HG02588 (cell line): ENCODE measurements at regions not wholly inside any gene's neighbourhood (a gene's known extent, or its start where the extent isn't known, plus 50 kb on each side); places are given as distances from the start of the nearest gene placed in this dataset.

Experiments
- ATAC-seq: cut with Tn5 transposase; IDR thresholded peaks from one replicate; pipeline ENCODE4 v1.9.1; 2021; ENCODE audit warnings: mild to moderate bottlenecking, moderate library complexity; ENCODE audit not compliant: unreplicated experiment

DNA sequence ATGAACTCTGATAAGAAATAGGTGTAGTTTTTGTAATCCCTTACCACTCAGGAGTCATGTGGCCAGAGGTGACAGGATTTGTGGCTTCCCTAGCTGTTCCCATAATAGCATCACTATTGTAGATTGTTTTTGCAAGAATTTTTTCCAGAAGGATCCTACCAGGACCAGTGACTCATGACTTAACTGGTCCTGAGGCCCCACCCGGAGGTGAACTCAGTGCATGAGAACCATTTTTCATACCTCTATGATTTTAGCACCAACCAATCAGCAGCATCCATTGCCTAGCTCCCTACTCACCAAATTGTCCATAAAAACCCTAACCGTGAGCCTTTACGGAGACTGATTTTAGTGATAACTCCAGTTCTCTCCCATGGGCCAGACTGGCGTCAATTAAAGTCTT, 484.8 kb downstream of the PSAT1 start:
- ATAC-seq, result no peak

DNA sequence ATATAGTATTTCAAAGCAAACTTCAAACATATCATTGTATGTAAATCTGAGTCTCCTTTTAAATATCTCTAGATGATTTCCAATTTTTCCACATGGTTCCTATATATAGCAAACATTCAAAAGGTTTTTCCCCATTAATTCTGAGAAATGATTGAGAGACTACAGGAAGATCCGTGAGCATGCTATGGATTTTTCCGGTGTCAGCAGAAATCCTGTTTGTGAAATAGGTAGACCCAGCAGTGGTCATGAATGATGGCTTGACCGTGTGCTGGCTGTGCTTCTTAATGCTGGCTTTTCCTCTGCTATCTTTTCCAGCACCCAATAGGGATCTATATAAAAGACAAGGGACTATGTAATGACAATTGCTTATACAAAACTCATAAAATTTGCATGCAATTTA, 485.3 kb downstream of the PSAT1 start:
- no peak for ATAC-seq

DNA sequence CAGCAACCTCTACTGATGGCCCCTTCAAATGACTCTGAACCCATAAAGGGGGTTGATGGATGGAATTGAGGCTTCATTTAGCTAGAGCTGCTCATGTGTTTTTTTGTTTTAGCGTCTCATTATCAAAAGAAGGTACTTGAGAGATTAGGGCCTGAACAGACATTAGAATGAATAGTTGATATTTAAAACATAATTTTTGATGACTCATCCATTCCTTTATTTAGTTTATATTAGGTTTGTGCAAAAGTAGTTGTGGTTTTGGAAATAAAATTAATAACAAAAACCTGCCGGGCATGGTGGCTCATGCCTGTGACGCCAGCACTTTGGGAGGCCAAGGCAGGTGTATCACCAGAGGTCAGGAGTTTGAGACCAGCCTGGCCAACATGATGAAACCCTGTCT, 485.9 kb downstream of the PSAT1 start:
- ATAC-seq, result no peak

DNA sequence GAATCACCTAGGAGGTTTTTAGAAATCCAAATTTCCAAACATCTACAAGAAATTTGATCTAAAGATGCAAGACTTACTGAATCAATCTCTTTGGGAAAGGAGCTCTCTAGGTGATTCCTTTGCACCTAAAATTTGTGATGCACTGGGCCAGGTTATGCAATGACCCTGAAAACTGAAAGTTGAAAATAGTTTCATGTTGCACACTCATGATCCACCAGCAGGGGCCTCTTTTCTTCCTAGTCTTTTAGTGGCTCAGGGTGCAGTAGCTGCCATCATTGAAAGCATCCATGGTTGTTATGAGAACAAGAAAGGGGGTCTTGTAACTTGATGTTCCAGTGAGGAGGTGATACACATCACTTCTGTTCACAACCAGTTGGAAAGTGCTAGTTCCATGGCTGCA, 486.8 kb downstream of the PSAT1 start:
- no peak for ATAC-seq

DNA sequence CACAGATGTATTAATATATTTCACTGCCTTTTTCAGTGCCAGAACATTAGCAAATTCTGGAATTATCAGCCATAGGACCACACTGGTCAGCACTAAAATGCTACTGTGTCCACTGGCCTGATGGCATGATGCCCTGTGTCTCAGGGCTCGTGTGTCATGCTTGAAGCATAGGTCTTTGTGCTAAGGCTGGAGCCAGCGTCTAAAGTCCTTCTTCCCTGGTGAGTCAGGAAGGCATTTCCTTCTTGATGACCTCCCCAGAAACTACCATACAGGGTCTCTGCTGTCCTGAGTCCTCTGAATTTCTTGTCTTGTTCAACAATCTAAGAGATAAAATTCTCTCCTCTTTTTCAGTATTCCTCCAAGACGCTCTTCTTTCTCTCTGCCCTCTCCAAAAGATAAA, 489.9 kb downstream of the PSAT1 start:
- no peak for ATAC-seq

DNA sequence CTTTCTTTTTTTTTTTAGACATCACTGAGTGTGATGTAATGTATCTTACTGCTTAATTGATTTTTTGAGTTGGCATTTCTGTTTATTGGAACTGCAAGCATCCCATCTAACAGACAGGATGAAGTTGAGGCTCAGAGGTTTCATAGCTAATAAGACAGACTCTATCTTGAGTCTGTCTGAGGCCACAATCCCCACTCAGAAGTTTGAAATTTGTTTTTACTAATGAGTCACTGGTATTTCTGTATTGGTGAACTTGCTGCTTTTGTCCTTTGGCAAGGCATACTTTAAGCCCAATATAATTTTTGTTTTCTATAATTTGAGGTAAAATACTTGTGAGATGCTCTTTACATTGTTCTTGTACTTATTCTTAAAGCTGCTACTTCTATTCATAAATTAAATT, 491.2 kb downstream of the PSAT1 start:
- no peak for ATAC-seq

DNA sequence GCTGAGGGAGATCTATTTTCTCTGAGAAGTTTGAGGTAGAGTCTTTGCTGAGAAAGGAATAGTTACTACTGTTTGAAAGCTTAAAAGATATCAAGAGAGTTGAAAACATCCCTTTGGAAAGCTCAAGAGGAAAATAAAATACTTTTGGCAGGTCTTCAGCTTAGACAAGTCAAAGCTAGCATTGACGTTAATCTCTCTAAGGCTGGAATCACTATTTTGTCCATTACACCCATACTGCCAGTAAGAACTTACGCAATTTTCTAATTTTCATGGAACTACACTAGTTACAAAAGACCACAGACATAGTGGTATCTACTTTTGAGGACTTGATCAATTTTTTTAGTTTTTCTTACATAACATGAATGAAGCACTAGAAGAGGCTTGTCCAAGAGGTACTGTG, 494.9 kb downstream of the PSAT1 start:
- ATAC-seq, result no peak

DNA sequence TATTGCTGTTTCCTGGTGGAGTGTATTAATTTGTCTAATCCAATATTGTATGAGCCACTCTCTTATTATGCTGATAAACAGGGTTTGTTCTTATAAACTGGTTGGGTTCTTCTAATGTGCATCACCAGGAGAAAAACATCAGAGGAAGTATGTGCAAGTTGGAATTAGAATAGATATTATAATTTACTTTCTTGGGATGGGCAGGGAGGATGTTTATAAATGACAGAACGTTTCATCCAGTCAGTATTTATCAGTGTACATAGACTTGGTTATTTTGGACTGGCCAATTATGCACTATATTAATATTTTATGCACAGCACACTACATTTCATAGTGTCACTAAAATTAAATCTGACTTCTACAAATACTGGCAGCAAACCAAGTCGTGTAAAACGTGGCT, 495.8 kb downstream of the PSAT1 start:
- ATAC-seq, result no peak

DNA sequence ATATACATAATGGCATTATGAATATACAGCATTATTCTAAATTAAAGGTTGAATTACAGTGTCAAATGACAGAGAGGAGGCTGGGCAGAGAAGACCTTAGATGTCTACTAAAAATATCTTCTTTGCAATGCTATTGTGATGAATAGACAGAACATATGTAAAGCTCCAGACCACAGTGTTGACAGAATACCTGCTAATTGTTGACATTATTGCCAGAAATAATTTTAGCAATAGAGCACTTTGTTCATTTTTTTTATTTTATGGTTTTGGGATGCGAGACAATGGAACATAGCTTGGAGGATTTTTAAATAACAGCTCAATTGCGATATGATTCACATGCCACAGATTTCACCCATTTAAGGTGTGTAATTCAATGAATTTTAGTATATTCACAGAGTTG, 508.8 kb downstream of the PSAT1 start:
- ATAC-seq, result no peak

DNA sequence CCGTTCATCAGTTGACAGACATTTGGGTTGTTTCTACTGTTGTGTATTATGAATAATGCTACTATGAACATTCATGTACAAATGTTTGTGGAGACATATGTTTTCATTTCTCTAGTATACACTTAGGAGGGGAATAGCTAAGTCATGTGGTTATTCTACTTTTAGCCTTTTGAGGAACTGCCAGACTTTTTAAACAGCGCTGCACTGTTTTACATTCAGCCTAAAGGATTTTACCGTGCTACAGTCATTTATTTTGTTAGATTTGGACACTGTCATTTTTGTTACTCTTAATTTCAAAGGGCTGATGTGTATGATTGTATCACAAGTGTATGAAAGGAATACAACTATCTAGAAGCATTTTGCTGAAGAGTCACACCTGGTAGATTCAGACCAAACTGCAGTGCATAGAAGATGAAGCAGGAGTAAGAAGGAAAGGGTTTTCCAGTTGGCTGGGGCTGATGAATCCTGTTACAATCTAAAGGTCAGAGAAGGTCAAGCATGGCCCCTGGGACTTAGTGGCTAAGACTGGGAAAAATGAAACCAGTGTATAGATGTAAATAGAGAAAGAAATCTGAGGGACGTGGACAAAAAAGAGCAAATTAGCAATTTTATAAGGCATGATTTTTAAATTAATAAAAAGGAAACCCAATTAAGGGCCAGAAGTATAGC, 509.7 kb downstream of the PSAT1 start:
- no peak for ATAC-seq

DNA sequence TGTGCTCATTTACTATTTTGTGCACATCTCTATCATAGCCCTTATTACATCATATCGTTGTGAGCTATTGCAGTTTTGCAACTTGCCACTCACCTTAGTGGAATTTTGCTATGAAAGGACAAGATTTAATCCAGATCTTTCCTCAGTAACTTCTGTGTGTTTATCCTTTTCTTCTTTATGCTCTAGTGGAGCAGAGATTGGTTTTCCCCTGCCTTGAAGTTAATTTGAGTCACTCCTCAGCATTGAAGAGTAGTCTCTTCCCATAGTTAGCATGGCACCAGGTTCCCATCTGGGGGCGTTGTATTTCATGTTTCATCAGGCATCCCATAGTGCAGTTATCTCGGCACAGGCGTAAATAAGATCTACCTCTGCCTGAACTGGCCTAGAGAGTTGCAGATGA, 510.4 kb downstream of the PSAT1 start:
- no peak for ATAC-seq

DNA sequence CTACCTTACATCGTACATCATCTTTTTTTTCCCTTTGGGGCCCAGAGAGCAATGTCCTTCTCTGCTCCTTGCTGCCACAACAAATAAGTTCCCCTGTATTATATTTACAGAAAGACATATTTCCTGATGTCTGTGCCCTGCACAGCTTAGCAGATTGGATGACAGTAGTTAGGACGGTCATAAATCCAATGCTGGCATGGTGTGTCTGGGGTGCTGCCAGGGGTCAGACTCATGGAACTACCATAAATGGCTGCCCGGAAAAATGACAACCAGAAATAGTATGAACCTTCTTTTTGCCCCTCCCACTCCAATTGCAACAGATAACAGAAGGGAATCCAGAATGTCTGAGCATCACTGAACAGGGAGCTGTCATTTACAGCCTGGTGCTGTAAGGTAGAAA, 511.1 kb downstream of the PSAT1 start:
- no peak for ATAC-seq

DNA sequence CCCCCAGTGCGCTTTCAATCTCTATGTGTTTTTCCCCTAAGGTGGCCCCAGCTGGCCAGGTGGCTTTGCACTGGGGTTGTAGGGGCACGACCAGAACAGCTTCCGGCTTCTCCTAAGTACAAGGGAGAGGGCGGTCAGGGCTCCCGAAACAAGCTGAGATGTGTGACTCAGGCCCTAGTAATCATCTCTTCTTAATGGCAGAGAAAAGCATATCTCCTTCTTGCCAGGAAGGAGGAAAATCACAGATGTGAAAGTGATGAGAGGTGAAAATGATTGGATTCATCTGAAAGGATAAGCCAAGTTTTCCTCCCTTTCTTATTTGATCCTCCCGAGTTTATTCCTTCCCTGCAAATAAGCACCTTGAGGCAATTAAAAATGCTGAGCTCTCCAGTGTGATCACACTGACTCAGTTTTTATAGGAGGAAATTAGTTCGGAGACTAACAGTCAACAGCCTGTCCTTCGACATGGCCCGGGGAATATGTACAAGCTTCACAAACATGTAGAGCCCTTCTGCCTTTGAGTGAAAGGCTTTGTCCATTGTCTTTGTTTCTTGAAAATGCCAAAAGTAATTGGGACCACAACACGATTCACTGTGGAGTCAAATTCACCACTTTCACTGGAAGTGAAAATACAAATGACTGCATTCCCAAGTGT, 514.8 kb downstream of the PSAT1 start:
- no peak for ATAC-seq

DNA sequence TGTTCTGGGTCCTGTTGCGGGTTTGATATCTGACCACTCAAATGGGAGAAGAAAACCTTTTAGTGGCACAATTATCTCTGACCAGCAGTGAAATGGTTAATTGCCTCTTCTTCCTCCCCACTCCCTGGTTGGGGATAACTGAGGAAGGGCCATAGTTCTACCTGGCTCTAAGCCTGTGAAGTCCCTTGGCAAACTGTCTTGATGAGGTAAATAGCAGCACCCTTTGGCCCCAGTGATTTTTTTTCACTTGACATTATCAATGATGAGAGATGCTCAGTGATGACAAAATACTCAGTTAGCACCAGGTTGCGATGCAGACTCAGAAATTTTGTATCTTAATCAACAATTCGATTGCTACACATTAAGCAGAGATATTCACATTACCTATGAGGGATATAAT, 515.7 kb downstream of the PSAT1 start:
- no peak for ATAC-seq

DNA sequence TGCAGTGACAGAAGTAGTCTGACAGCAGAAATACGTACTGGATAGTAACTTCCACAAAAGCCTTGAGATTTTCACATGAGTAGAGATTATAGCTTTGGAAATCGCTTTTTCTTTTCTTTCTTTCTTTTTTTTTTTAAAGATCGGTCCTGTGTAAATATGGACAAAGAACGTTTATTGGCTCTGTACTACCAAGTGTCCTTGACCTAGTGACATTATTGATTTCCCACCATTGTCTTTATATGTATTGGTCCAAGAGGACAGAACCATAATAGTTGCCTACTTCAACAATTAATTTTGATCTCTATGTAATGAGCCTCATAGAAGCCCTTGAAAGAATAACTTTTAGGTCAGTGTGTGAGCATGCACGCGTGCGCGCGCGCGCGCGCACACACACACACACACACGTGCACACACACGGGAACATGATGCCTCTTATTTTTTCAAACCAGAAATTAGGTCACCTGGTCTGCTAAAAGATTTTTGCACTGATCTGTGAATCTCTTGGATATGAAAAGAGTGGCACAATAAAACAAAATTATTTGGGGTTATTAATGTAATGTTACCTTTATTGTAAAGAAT, 516.8 kb downstream of the PSAT1 start:
- no peak for ATAC-seq

DNA sequence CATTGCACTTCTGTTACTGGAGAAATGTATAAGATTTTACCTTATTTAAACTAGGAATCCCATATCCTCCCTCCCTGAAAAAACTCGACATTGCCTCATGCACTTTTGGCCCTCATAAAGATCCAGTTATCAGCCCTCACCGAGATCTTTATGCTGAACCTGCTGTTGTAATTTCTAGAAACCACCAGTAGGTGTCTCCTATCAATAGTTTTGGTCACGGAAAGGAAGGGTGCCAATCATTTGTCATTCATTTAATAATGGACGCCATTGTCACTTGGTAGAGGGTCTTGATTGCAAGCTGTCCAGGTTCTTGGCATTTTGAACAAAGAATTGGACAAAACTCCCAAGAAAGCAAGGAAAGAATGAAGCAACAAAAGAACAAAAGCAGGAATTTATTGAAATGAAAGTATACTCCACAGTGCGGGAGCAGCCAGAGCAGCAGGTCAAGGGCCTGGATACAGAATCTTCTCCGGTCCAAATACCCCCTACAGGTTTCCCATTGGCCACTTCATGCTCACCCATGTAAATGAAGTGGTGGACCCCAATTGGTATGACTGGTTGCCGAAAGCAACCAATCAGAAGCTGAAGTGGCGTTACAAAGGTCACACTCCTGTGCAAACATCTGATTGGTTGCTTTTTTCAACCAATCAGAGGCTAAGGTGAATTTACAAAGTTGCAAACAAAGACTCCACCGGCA, 524.3 kb downstream of the PSAT1 start:
- ATAC-seq, result peak; percentile 85

DNA sequence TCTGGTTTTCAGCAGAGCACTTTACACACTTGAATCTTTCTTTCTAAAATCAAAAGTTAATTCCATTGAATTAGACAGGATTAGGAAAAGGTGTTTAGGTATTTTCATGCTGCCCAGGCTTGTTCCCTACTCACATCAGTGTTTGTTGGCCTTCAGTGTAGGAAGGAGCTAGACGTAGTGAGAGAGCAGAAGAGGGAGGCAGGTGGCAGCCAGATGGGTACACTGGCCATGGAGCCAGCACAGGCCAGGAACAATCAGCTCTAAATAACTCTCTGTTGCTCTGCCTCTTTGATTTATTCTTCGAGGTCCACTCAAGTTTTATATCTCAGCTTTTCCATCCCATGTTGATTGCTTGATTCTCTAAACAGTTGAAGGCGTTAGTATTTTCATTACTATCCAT, 529.6 kb downstream of the PSAT1 start:
- ATAC-seq, result no peak

DNA sequence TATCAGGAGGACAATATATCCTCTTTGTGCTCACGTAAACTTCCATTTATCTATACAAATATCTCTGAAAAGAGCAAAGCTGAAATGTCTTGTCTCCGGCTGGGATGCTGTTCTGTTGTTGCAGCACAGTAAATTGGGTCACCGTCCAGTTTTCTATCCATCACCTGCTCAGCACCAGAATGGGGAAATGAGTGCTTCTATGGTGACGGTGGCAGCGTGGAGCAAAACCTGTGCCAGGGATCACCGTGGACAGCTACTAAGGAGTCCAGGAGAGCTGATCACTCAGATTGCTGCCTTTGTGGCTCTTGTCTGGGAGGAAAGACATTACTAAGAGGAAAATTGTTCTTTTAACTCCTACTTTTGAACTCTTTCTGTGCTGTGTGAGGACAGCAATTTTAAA, 531.6 kb downstream of the PSAT1 start:
- ATAC-seq, result no peak

DNA sequence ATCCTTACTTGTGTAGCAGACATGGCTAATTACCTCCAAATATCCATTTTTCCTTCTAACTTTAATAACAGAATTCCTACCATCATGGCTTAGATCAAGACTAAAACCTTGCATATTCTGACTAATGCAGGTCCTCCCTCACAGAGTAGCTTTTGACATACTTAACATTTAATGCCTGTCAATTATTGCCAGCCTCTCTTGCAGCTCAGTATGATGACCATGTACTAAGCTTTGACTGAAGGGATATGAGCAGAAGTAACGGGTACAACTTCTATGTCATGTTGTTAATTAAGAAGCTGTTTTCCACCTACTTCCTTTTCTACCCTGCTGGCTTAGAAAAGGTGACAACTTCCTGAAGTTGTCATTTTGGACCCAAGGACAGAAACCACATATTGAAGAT, 533.4 kb downstream of the PSAT1 start:
- no peak for ATAC-seq

DNA sequence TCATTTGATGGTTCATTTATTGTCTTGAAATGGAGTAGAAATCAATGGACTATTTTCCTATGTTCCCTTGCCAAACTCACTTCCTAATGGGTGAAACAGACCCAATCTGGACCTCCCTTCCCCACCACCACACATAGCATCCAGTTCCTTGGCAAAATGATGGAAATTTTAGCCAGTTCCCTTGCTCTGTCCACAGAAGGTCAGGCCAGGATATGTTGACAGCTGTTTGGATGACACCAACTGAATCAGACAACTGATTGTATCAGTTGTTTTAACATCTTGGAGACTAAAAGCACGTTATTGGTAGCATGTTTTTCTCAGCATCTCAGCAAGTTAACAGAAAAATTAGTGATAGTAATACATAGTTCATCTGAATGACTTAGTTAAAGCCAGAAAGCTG, 534.8 kb downstream of the PSAT1 start:
- ATAC-seq, result no peak

DNA sequence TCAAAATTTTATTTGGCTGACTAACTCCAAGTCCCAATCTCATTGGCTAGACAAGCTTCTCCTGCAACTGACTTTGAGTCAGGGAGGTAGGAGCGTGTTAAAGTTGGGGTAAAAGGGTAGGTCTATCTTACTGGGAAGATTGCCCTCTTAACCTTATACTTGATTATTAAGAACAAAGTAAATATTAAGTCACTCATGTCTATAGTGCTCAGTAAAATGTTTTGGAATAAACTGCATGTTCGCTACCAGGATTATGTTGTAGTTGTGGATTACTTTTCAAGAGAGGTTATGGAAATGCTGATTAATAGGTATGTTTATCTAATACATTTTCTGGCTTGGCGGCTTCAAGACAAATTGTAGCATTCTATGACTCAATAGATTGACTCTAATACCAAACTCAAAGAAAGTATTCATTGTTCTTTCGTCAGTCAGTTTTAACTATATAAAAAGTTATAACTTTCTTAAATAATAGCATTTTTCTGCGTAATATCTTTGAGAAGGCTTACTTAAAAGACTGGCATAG, 539.1 kb downstream of the PSAT1 start:
- ATAC-seq, result no peak

DNA sequence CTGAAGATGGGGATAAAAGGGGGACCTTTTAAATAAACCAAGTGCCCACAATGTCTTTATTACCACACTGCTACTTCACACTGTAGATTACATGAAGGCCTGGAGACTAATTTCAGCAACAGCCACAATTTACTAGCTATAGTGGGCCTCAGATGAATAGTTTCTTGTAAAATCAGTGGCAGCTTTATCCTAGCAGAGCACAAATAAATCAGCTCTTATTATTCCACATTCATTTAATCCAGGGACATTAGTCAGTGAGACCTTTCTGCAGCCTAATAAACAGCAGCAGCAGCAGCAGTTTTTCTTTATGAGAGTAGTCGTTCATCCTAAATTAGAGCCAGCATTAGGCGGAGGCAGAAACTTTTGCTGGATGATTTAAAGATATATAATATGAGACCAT, 542.3 kb downstream of the PSAT1 start:
- no peak for ATAC-seq
